ENCODE measurements at regions not wholly inside any gene's neighbourhood (a gene's known extent, or its start where the extent isn't known, plus 50 kb on each side); places are given as distances from the start of the nearest gene placed in this dataset.
"Not testable (repeated sequence)": the region's sequence is repeated elsewhere in the genome, so short reads cannot be mapped to it uniquely, and the experiment has no call there.

DNA sequence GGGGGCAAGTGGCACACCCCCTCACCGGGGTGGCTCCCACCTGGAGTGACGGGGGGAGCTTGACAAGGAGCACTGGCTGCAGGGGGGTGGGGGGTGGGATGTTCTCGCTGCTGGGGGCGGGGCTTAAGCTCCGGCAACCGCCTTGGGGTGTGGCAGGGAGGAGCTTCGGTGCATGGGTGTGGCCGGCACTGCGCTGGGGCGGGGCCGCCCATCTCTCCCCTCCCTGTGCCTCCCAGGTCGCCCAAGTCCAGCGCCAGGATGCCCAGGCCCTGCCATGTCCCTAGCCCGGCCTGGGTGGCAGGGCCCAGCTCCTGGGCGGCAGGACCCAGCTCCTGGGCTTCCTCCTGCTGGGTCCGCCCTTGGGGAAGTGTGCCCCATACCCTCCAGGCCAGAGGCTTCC is 175.9 kb upstream of the AKAP13 start:
- not testable (repeated sequence) for TF ChIP-seq EZH2 (IDR thresholded peaks at IDR 0.05; ENCODE audit: low read depth, unreplicated experiment); EZH2phosphoT487 (IDR thresholded peaks at IDR 0.05; ENCODE audit: unreplicated experiment)
- TF ChIP-seq, protein P1, sequence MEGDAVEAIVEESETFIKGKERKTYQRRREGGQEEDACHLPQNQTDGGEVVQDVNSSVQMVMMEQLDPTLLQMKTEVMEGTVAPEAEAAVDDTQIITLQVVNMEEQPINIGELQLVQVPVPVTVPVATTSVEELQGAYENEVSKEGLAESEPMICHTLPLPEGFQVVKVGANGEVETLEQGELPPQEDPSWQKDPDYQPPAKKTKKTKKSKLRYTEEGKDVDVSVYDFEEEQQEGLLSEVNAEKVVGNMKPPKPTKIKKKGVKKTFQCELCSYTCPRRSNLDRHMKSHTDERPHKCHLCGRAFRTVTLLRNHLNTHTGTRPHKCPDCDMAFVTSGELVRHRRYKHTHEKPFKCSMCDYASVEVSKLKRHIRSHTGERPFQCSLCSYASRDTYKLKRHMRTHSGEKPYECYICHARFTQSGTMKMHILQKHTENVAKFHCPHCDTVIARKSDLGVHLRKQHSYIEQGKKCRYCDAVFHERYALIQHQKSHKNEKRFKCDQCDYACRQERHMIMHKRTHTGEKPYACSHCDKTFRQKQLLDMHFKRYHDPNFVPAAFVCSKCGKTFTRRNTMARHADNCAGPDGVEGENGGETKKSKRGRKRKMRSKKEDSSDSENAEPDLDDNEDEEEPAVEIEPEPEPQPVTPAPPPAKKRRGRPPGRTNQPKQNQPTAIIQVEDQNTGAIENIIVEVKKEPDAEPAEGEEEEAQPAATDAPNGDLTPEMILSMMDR (conservative IDR thresholded peaks at IDR 0.05; ENCODE audit: low read depth in 2 of 2), result not testable (repeated sequence)
